B cell (primary cell): ENCODE measurements at regions not wholly inside any gene's neighbourhood (a gene's known extent, or its start where the extent isn't known, plus 50 kb on each side); places are given as distances from the start of the nearest gene placed in this dataset.

Experiments used
- CTCF ChIP-seq: fragments of 200-600 bp; IDR thresholded peaks from one replicate; pipeline ENCODE4 v1.8.0; 2022; ENCODE audit warnings: antibody characterized with exemption, mild to moderate bottlenecking
- EZH2 ChIP-seq: IDR thresholded peaks from 2 replicates; pipeline ENCODE4 v1.6.1; 2012; ENCODE audit warnings: borderline replicate concordance, low read depth, mild to moderate bottlenecking, moderate library complexity, low read length; ENCODE audit not compliant: insufficient read depth, poor library complexity, severe bottlenecking

- TF ChIP-seq CTCF (no peak), EZH2 (no peak)
Observed at GRCh38 chr20:40331249-40331648, 357.8 kb downstream of the MAFB start.
